Neuronal stem cell (in vitro differentiated cells): ENCODE measurements at regions not wholly inside any gene's neighbourhood (a gene's known extent, or its start where the extent isn't known, plus 50 kb on each side); places are given as distances from the start of the nearest gene placed in this dataset.

ENCODE experiments used
- DNase-seq: peaks from one replicate; pipeline ENCODE4 v3.0.0-alpha.2; 2013; ENCODE audit warnings: low spot score
- H2AFZ ChIP-seq: one replicate; pipeline ENCODE4 v1.6.1; 2013; ENCODE audit warnings: mild to moderate bottlenecking, low read length, inconsistent platforms
- H2AK5ac ChIP-seq: 2 replicates; pipeline ENCODE4 v1.6.1; 2013; ENCODE audit warnings: low read depth, mild to moderate bottlenecking, inconsistent platforms, low read length, moderate library complexity, mixed read lengths
- H2BK120ac ChIP-seq: 2 replicates; pipeline ENCODE4 v1.6.1; 2013; ENCODE audit warnings: low read depth, mild to moderate bottlenecking, inconsistent platforms, low read length, moderate library complexity, mixed read lengths
- H2BK12ac ChIP-seq: one replicate; pipeline ENCODE4 v1.6.1; 2013; ENCODE audit warnings: low read length, inconsistent platforms
- H2BK15ac ChIP-seq: 2 replicates; pipeline ENCODE4 v1.6.1; 2013; ENCODE audit warnings: mild to moderate bottlenecking, low read length, inconsistent platforms, mixed read lengths
- H2BK5ac ChIP-seq: one replicate; pipeline ENCODE4 v1.6.1; 2013; ENCODE audit warnings: inconsistent platforms, mild to moderate bottlenecking, low read length, moderate library complexity
- H3K14ac ChIP-seq: one replicate; pipeline ENCODE4 v1.6.1; 2013; ENCODE audit warnings: low read length, inconsistent platforms
- H3K18ac ChIP-seq: 2 replicates; pipeline ENCODE4 v1.6.1; 2013; ENCODE audit warnings: low read length, inconsistent platforms
- H3K23ac ChIP-seq: 2 replicates; pipeline ENCODE4 v1.6.1; 2013; ENCODE audit warnings: low read depth, mild to moderate bottlenecking, mixed read lengths, low read length, inconsistent platforms; ENCODE audit not compliant: poor library complexity
- H3K27ac ChIP-seq: replicated peaks from 3 replicates; pipeline ENCODE4 v1.5.1; 2013; ENCODE audit warnings: low read length, inconsistent platforms
- H3K27me3 ChIP-seq, 3 experiments: 2 replicates each; pipeline ENCODE4 v1.6.1; 2013; ENCODE audit warnings: low read length in 3 of 3, mild to moderate bottlenecking in 2 of 3, inconsistent platforms in 1 of 3, low read depth in 1 of 3, mixed read lengths in 1 of 3, moderate library complexity in 1 of 3; ENCODE audit not compliant: control insufficient read depth in 3 of 3, insufficient read depth in 3 of 3
- H3K36me3 ChIP-seq, 2 donors: replicated peaks in 1 of 2; 2 replicates each; pipeline ENCODE4 v1.6.1; 2013; ENCODE audit warnings: low read length in 2 of 2; ENCODE audit not compliant: control insufficient read depth in 2 of 2, insufficient read depth in 2 of 2
- H3K4ac ChIP-seq: 2 replicates; pipeline ENCODE4 v1.6.1; 2013; ENCODE audit warnings: inconsistent platforms, mild to moderate bottlenecking, low read length, moderate library complexity
- H3K4me1 ChIP-seq, 2 donors: 1 replicate in 1 of 2; 2 replicates in 1 of 2; pipeline ENCODE4 v1.6.1; 2013; ENCODE audit warnings: low read length in 2 of 2, low read depth in 1 of 2; ENCODE audit not compliant: control insufficient read depth in 2 of 2, insufficient read depth in 1 of 2
- H3K4me2 ChIP-seq: one replicate; pipeline ENCODE4 v1.6.1; 2013; ENCODE audit warnings: mild to moderate bottlenecking, low read length, inconsistent platforms; ENCODE audit not compliant: insufficient read depth, poor library complexity, severe bottlenecking
- H3K4me3 ChIP-seq, 2 donors: 2 replicates each; pipeline ENCODE4 v1.5.1; 2013; ENCODE audit warnings: low read length in 2 of 2, mild to moderate bottlenecking in 2 of 2, inconsistent platforms in 1 of 2, moderate library complexity in 1 of 2
- H3K79me1 ChIP-seq: one replicate; pipeline ENCODE4 v1.6.1; 2013; ENCODE audit warnings: low read depth, mild to moderate bottlenecking, inconsistent platforms, low read length, moderate library complexity
- H3K9ac ChIP-seq: one replicate; pipeline ENCODE4 v1.6.1; 2013; ENCODE audit warnings: mild to moderate bottlenecking, low read depth, low read length, inconsistent platforms; ENCODE audit not compliant: poor library complexity
- H3K9me3 ChIP-seq, 2 donors: replicated peaks in 1 of 2; 2 replicates each; pipeline versions ENCODE3 to v1.6.1; 2013; ENCODE audit warnings: low read length in 2 of 2, mild to moderate bottlenecking in 2 of 2, inconsistent platforms in 1 of 2, low read depth in 1 of 2, mixed read lengths in 1 of 2, moderate library complexity in 1 of 2; ENCODE audit not compliant: control insufficient read depth in 2 of 2, insufficient read depth in 1 of 2
- H4K8ac ChIP-seq: one replicate; pipeline ENCODE4 v1.6.1; 2013; ENCODE audit warnings: low read depth, mild to moderate bottlenecking, inconsistent platforms, low read length, moderate library complexity
- H4K91ac ChIP-seq: one replicate; pipeline ENCODE4 v1.6.1; 2013; ENCODE audit warnings: low read length, low read depth, mild to moderate bottlenecking, inconsistent platforms; ENCODE audit not compliant: poor library complexity
- WGBS, 2 donors: extraction: QIAGEN DNeasy Blood & Tissue Kit; methylation state at CpG; one replicate each; pipeline ENCODE4 v1.1.7; 2013; ENCODE audit warnings: missing lambda C conversion rate in 2 of 2, mixed read lengths in 1 of 2; ENCODE audit not compliant: insufficient read length in 2 of 2, insufficient replicate concordance in 1 of 2; ENCODE audit errors: extremely low coverage in 2 of 2; 5-methylcytosine and 5-hydroxymethylcytosine counted together

GRCh38 chr4:62243895-62244294 lies 1043.8 kb downstream of the ADGRL3 start:
- no peak for DNase-seq
- Histone ChIP-seq H4K91ac (no peak overlapping the region), H3K27me3 (no peaks in the 10 kb centered on the region), H3K14ac (no peak overlapping the region), H3K79me1 (no peaks in the 10 kb centered on the region), H3K9ac (no peak overlapping the region), H3K18ac (no peak overlapping the region), H3K23ac (no peak overlapping the region), H2AFZ (no peak overlapping the region), H3K4ac (no peak overlapping the region), H3K9me3 (no peaks in the 10 kb centered on the region), H3K4me1 (no peaks in the 10 kb centered on the region), H4K8ac (no peak overlapping the region), H2BK120ac (no peak overlapping the region), H2BK15ac (no peak overlapping the region), H2BK5ac (no peak overlapping the region), H2AK5ac (no peak overlapping the region), H2BK12ac (no peak overlapping the region), H3K4me2 (no peak overlapping the region), H3K4me3 (no peak overlapping the region), H3K36me3 (no peaks in the 10 kb centered on the region), H3K27ac (no peak overlapping the region)
- whole genome bisulfite sequencing, 2 donors: no CpG with 5 or more reads among the region's 1 CpG

GRCh38 chr4:62235911-62236310 lies 1035.8 kb downstream of the ADGRL3 start:
- no peak overlapping the region for H3K27ac ChIP-seq
- peaks cover 0 to 9% of the 10 kb centered on the region in 2 donors for H3K4me1 ChIP-seq
- H2BK5ac ChIP-seq: no peak overlapping the region
- H3K4ac ChIP-seq: no peak overlapping the region
- H4K91ac ChIP-seq: no peak overlapping the region
- H3K9ac ChIP-seq: no peak overlapping the region
- H3K4me3 ChIP-seq: no peak overlapping the region
- no peak overlapping the region for H3K14ac ChIP-seq
- no peak overlapping the region for H2BK120ac ChIP-seq
- no peaks in the 10 kb centered on the region for H3K27me3 ChIP-seq
- no peak overlapping the region for H3K23ac ChIP-seq
- H3K18ac ChIP-seq: no peak overlapping the region
- no peaks in the 10 kb centered on the region for H3K79me1 ChIP-seq
- no peak overlapping the region for H3K4me2 ChIP-seq
- H2AK5ac ChIP-seq: no peak overlapping the region
- WGBS, 2 donors: no CpG with 5 or more reads among the region's 4 CpGs
- H3K36me3 ChIP-seq: no peaks in the 10 kb centered on the region
- H2AFZ ChIP-seq: peak overlapping the region; percentile 78
- no peak overlapping the region for H4K8ac ChIP-seq
- peaks cover 0 to 4% of the 10 kb centered on the region in 2 donors for H3K9me3 ChIP-seq
- no peak overlapping the region for H2BK12ac ChIP-seq
- H2BK15ac ChIP-seq: no peak overlapping the region
- DNase-seq: no peak

- Histone ChIP-seq H3K4me3 (no peak overlapping the region), H3K79me1 (no peaks in the 10 kb centered on the region), H3K36me3 (no peaks in the 10 kb centered on the region), H3K27me3 (no peaks in the 10 kb centered on the region), H4K91ac (no peak overlapping the region), H3K14ac (no peak overlapping the region), H3K9me3 (peaks cover 0 to 4% of the 10 kb centered on the region in 2 donors), H2BK5ac (no peak overlapping the region), H3K4me2 (no peak overlapping the region), H3K23ac (no peak overlapping the region), H3K27ac (no peak overlapping the region), H2BK12ac (no peak overlapping the region), H2AFZ (peak overlapping the region; percentile 64), H3K9ac (no peak overlapping the region), H2BK15ac (no peak overlapping the region), H3K4ac (no peak overlapping the region), H3K18ac (no peak overlapping the region), H2AK5ac (no peak overlapping the region), H2BK120ac (no peak overlapping the region), H4K8ac (no peak overlapping the region), H3K4me1 (peaks cover 0 to 9% of the 10 kb centered on the region in 2 donors)
- WGBS, 2 donors: no CpG with 5 or more reads among the region's 3 CpGs
- no peak for DNase-seq
Observed at GRCh38 chr4:62232814-62233213, 1032.7 kb downstream of the ADGRL3 start.

- no peak overlapping the region for H3K14ac ChIP-seq
- H3K4me2 ChIP-seq: no peak overlapping the region
Observed at GRCh38 chr4:62231994-62232393, 1031.9 kb downstream of the ADGRL3 start.

More at GRCh38 chr4:62231994-62232393, 1031.9 kb downstream of the ADGRL3 start:
- Histone ChIP-seq H3K23ac (no peak overlapping the region), H3K4ac (no peak overlapping the region), H4K91ac (no peak overlapping the region), H3K9ac (no peak overlapping the region), H3K9me3 (peaks cover 0 to 4% of the 10 kb centered on the region in 2 donors), H2AK5ac (no peak overlapping the region), H3K4me3 (no peak overlapping the region), H3K4me1 (peaks cover 0 to 9% of the 10 kb centered on the region in 2 donors), H4K8ac (no peak overlapping the region), H2BK12ac (no peak overlapping the region), H3K18ac (no peak overlapping the region), H2BK5ac (no peak overlapping the region), H2BK120ac (no peak overlapping the region), H3K27me3 (no peaks in the 10 kb centered on the region), H2BK15ac (no peak overlapping the region), H3K27ac (no peak overlapping the region), H3K79me1 (no peaks in the 10 kb centered on the region), H2AFZ (no peak overlapping the region), H3K36me3 (no peaks in the 10 kb centered on the region)
- DNase-seq: no peak
- no CpG with 5 or more reads among the region's 3 CpGs for WGBS, 2 donors
